Adipocyte (in vitro differentiated cells): ENCODE measurements at regions not wholly inside any gene's neighbourhood (a gene's known extent, or its start where the extent isn't known, plus 50 kb on each side); places are given as distances from the start of the nearest gene placed in this dataset.

Source experiments
- DNase-seq: peaks from one replicate; pipeline ENCODE4 v3.0.0-alpha.2; 2015; ENCODE audit warnings: low read depth
- H3K27me3 ChIP-seq: replicated peaks from 2 replicates; pipeline ENCODE4 v1.7.0; 2013; ENCODE audit warnings: mild to moderate bottlenecking, low read length, moderate library complexity; ENCODE audit not compliant: control insufficient read depth, insufficient read depth
- H3K36me3 ChIP-seq: 2 replicates; pipeline ENCODE4 v1.7.0; 2013; ENCODE audit warnings: low read length, mild to moderate bottlenecking, moderate library complexity; ENCODE audit not compliant: control insufficient read depth, insufficient read depth, severe bottlenecking
- H3K4me1 ChIP-seq: 2 replicates; pipeline ENCODE4 v1.7.0; 2013; ENCODE audit warnings: mild to moderate bottlenecking, low read length, moderate library complexity; ENCODE audit not compliant: control insufficient read depth, insufficient read depth
- H3K4me3 ChIP-seq: 2 replicates; pipeline ENCODE4 v1.7.0; 2013; ENCODE audit warnings: mild to moderate bottlenecking, low read length, moderate library complexity
- H3K9ac ChIP-seq: 2 replicates; pipeline ENCODE4 v1.7.0; 2013; ENCODE audit warnings: mild to moderate bottlenecking, low read length, moderate library complexity
- H3K9me3 ChIP-seq: 2 replicates; pipeline ENCODE4 v1.7.0; 2013; ENCODE audit warnings: mild to moderate bottlenecking, low read length, moderate library complexity; ENCODE audit not compliant: control insufficient read depth

GRCh38 chr2:172219201-172219600, 116.5 kb upstream of the DLX2 start:
- Histone ChIP-seq H3K9me3 (no peaks in the 10 kb centered on the region), H3K27me3 (peaks cover 3% of the 10 kb centered on the region), H3K4me1 (no peaks in the 10 kb centered on the region), H3K36me3 (no peaks in the 10 kb centered on the region), H3K9ac (no peak overlapping the region), H3K4me3 (no peak overlapping the region)
- no peak for DNase-seq

- Histone ChIP-seq H3K4me3 (no peak overlapping the region), H3K4me1 (no peaks in the 10 kb centered on the region), H3K36me3 (no peaks in the 10 kb centered on the region), H3K9ac (no peak overlapping the region), H3K27me3 (peaks cover 3% of the 10 kb centered on the region), H3K9me3 (no peaks in the 10 kb centered on the region)
- DNase-seq, result no peak
Measured at GRCh38 chr2:172220121-172220520, 117.4 kb upstream of the DLX2 start.

DNA sequence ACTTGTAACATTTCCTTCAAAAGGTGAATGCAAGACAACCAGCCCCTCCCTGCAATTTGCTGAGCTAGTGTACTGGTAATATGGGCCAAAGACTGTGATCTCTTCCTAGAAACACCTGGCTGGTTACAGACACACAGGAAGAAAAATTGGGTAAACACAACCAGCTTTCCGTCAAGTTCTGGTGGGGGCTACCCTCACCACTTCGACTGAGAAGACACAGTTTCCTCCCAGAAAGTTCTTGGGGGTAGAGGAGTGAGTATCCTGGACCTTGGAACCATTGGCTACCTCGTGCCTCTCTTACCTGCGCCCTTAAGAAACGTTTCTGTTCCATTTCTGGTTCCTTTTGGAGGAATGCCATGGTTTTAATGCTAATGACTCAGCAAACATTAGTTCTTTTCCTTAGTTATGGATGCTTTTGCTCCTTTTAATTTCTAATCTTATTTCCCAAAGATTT, 120.9 kb upstream of the DLX2 start:
- Histone ChIP-seq H3K36me3 (no peaks in the 10 kb centered on the region), H3K4me3 (no peak overlapping the region), H3K27me3 (peaks cover 3% of the 10 kb centered on the region), H3K9me3 (no peaks in the 10 kb centered on the region), H3K4me1 (no peaks in the 10 kb centered on the region), H3K9ac (no peak overlapping the region)
- DNase-seq, result no peak

DNA sequence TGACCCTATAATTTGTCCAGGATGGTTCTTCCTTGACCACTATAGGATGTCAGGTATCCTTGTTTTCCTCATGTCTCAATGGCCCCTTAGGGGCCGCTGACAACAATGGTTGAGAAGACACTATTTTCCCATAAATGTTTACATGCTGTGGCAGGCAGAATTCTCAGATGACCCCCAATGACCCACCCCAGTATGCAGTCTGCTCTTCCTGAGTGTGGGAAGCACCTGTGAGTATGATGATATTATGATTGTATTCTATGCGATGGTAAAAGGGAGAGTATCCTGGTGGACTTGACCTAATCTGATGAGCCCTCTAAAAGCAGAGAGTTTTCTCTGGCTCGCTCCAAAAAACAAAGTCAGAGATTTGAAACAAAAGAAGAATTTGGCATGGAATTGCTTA, 123.1 kb upstream of the DLX2 start:
- H3K4me3 ChIP-seq, result no peak overlapping the region
- DNase-seq, result no peak
- H3K4me1 ChIP-seq, result no peaks in the 10 kb centered on the region
- no peaks in the 10 kb centered on the region for H3K9me3 ChIP-seq
- H3K9ac ChIP-seq, result no peak overlapping the region
- H3K27me3 ChIP-seq, result peaks cover 3% of the 10 kb centered on the region
- H3K36me3 ChIP-seq, result no peaks in the 10 kb centered on the region

DNA sequence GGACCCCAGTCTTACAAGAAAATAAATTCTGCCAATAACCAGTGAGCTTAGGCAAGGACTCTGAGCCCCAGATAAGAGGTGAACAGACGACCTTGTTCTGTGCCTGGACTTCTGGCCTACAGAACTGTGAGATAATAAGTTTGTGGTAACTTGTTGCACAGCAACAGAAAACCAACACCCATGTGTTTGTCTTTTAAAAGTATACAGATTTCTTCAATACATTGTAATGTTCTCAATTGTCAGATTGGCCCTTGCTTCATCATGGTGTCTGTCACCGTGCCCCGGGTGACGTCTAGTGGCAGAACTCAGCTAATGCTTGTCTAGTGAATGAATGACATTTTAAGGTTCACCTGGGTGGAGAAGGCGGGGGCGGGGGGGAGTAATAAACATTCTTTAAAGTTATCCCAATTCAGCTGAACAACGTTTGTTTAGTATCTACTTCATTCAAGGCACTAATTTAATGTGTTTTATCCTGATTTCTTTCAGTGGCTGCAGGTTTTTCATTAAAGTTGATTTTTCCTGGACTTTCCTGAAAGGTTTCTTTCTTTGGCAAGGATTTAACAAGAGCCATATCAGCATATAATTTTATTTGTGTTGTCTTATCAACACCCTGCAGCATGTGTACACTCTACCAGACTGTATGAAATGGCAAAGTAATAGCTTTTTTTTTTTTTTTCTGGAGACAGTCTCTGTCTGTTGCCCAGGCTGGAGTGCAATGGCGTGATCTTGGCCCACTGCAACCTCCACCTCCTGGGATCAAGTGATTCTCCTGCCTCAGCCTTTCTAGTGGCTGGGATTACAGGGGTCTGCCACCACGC, 123.8 kb upstream of the DLX2 start:
- no peaks in the 10 kb centered on the region for H3K4me1 ChIP-seq
- no peak overlapping the region for H3K9ac ChIP-seq
- peaks cover 1% of the 10 kb centered on the region for H3K27me3 ChIP-seq
- H3K36me3 ChIP-seq, result no peaks in the 10 kb centered on the region
- no peak for DNase-seq
- H3K4me3 ChIP-seq, result no peak overlapping the region
- no peaks in the 10 kb centered on the region for H3K9me3 ChIP-seq

- Histone ChIP-seq H3K4me1 (peaks cover 4% of the 10 kb centered on the region), H3K36me3 (no peaks in the 10 kb centered on the region), H3K9ac (no peak overlapping the region), H3K9me3 (no peaks in the 10 kb centered on the region), H3K4me3 (no peak overlapping the region), H3K27me3 (no peaks in the 10 kb centered on the region)
- DNase-seq, result no peak
Measured at GRCh38 chr2:172227719-172228118, 125.0 kb upstream of the DLX2 start.

DNA sequence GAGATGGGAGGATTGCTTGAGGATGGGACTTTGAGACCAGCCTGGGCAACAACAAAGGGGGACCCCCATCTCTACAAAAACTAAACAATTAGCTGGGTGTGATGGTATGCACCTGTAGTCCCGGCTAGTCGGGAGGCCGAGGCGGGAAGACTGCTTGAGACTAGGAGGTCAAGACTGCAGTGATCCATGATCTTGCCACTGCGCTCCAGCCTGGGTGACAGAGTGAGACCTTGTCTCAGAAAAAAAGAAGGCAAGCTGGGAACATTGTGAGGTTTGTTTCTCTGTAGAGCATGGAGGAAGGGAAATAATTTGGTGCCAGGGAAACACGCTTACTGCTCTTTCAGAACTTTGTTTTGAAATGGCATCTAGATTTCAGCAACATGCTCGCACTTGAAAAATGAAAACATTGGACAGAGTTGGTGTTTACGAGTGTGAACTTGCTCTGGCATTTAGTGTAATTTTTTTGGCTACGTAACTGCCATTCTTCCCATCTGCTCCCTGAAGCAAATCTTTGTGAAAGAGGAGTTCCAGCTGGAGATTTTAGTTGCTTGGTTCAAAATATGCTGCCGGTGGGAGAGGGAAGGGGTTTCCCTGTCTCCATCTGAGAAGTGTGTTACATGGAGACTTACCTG, 125.6 kb upstream of the DLX2 start:
- Histone ChIP-seq H3K9ac (no peak overlapping the region), H3K4me3 (no peak overlapping the region), H3K4me1 (peaks cover 4% of the 10 kb centered on the region), H3K9me3 (no peaks in the 10 kb centered on the region), H3K27me3 (peaks cover 4% of the 10 kb centered on the region), H3K36me3 (no peaks in the 10 kb centered on the region)
- DNase-seq, result no peak

DNA sequence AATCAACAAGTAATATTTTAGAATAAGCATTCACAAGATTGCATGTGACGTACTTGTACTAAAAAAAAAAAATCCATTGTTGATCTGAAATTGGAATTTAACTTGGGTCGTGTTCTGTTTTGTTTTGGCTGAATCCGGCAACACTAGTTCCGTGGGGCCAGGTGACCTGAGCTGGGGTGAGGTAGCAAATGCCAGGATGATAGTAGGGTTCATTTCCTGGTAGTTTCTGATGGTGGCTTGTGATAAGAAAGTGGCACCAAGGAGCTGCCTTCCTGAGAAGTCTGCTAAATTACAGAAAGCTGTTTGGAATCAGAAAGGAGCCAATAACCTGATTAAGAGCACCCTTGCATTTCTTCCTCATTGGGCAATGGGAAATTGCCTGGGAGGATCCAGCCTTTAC, 126.4 kb upstream of the DLX2 start:
- H3K27me3 ChIP-seq, result peaks cover 12% of the 10 kb centered on the region
- H3K4me3 ChIP-seq, result no peak overlapping the region
- peaks cover 4% of the 10 kb centered on the region for H3K4me1 ChIP-seq
- H3K36me3 ChIP-seq, result no peaks in the 10 kb centered on the region
- no peak for DNase-seq
- H3K9ac ChIP-seq, result no peak overlapping the region
- no peaks in the 10 kb centered on the region for H3K9me3 ChIP-seq

GRCh38 chr2:172230332-172230888, 127.7 kb upstream of the DLX2 start:
- no peak overlapping the region for H3K9ac ChIP-seq
- H3K4me1 ChIP-seq, result peaks cover 10% of the 10 kb centered on the region
- no peaks in the 10 kb centered on the region for H3K9me3 ChIP-seq
- H3K36me3 ChIP-seq, result no peaks in the 10 kb centered on the region
- no peak overlapping the region for H3K4me3 ChIP-seq
- peaks cover 25% of the 10 kb centered on the region for H3K27me3 ChIP-seq
- no peak for DNase-seq

GRCh38 chr2:172230889-172231401, 128.2 kb upstream of the DLX2 start:
- DNase-seq, result no peak
- Histone ChIP-seq H3K4me1 (peaks cover 11% of the 10 kb centered on the region), H3K4me3 (no peak overlapping the region), H3K36me3 (no peaks in the 10 kb centered on the region), H3K9me3 (no peaks in the 10 kb centered on the region), H3K27me3 (peaks cover 31% of the 10 kb centered on the region), H3K9ac (no peak overlapping the region)

DNA sequence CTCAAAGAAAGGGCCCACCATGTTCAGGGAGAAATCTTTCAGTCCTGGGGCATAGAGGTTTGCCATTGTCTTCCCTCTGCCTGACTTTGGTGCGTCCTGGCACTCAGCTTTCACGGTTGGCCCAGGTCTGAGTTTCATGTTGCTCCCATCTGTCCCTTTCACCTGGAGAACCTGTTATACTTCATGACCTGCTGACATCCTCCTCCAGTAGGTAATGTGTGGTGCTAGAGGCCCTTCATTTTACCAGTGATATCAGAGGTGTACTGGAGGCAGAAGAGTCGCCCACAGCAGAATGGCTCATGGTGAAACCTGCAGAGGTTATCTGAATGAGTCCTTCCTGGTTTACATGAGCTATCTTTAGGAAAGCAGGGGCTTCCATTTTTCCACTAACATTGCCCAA, 128.8 kb upstream of the DLX2 start:
- H3K9me3 ChIP-seq, result no peaks in the 10 kb centered on the region
- no peak overlapping the region for H3K9ac ChIP-seq
- no peak for DNase-seq
- peaks cover 36% of the 10 kb centered on the region for H3K27me3 ChIP-seq
- peaks cover 11% of the 10 kb centered on the region for H3K4me1 ChIP-seq
- no peaks in the 10 kb centered on the region for H3K36me3 ChIP-seq
- no peak overlapping the region for H3K4me3 ChIP-seq
